SK-N-SH (cell line): ENCODE measurements at regions not wholly inside any gene's neighbourhood (a gene's known extent, or its start where the extent isn't known, plus 50 kb on each side); places are given as distances from the start of the nearest gene placed in this dataset.

ENCODE experiments used
- CTCF ChIA-PET: fragments of 300-600, 350-600 bp; formaldehyde crosslinking; extraction: SDS; loops from one replicate; lab custom pipeline; 2021; lab: Yijun Ruan, JAX
- POLR2A ChIA-PET: fragments of 350-600 bp; sonication (Branson Sonifier 250); formaldehyde crosslinking; extraction: SDS; loops from one replicate; lab custom pipeline; 2020; ENCODE audit warnings: antibody characterized with exemption, inconsistent platforms; lab: Yijun Ruan, JAX
- DNase-seq: peaks from one replicate; pipeline ENCODE4 v3.0.0; 2012
- H2AFZ ChIP-seq: fragments of 200-600 bp; sonication (generic); 2 replicates; pipeline ENCODE4 v1.8.1; 2016; ENCODE audit warnings: antibody characterized with exemption, mild to moderate bottlenecking, low read depth
- H3F3A ChIP-seq: fragments of 200-600 bp; sonication (generic); replicated peaks from 2 replicates; pipeline ENCODE3; 2016; ENCODE audit warnings: antibody characterized with exemption, mild to moderate bottlenecking; ENCODE audit not compliant: insufficient read depth
- H3K27ac ChIP-seq, 2 experiments: fragments of 200-500 bp in 1 of 2; fragments of 200-600 bp in 1 of 2; sonication (Bioruptor generic) in 1 of 2; sonication (generic), shearing (Covaris generic) in 1 of 2; 2 replicates each; pipeline versions ENCODE4 v1.5.1 to v1.6.1; 2014 to 2016; ENCODE audit warnings: low read depth in 2 of 2, inconsistent platforms in 1 of 2, low read length in 1 of 2, mild to moderate bottlenecking in 1 of 2, mixed read lengths in 1 of 2
- H3K27me3 ChIP-seq: fragments of 200-600 bp; sonication (generic), shearing (Covaris generic); 2 replicates; pipeline ENCODE4 v1.6.1; 2016; ENCODE audit warnings: mixed run types; ENCODE audit not compliant: insufficient read depth
- H3K36me3 ChIP-seq, 2 experiments: fragments of 200-500 bp in 1 of 2; fragments of 200-600 bp in 1 of 2; sonication (Bioruptor generic) in 1 of 2; sonication (generic) in 1 of 2; replicated peaks in 1 of 2; 2 replicates each; pipeline versions ENCODE3 to v1.5.1; 2014 to 2016; ENCODE audit warnings: low read length in 1 of 2, mild to moderate bottlenecking in 1 of 2; ENCODE audit not compliant: insufficient read depth in 2 of 2, control insufficient read depth in 1 of 2
- H3K4me1 ChIP-seq, 2 experiments: fragments of 200-500 bp in 1 of 2; fragments of 200-600 bp in 1 of 2; sonication (Bioruptor generic) in 1 of 2; sonication (generic), shearing (Covaris generic) in 1 of 2; 2 replicates each; pipeline versions ENCODE4 v1.5.1 to v1.6.1; 2014 to 2016; ENCODE audit warnings: low read depth in 1 of 2, low read length in 1 of 2, mixed run types in 1 of 2; ENCODE audit not compliant: insufficient read depth in 2 of 2, control insufficient read depth in 1 of 2
- H3K4me2 ChIP-seq: fragments of 200-600 bp; sonication (generic), shearing (Covaris generic); 2 replicates; pipeline ENCODE4 v1.6.1; 2017; ENCODE audit warnings: mixed run types
- H3K4me3 ChIP-seq, 2 experiments: fragments of 200-500 bp in 1 of 2; fragments of 200-600 bp in 1 of 2; sonication (Bioruptor generic) in 1 of 2; sonication (generic), shearing (Covaris generic) in 1 of 2; 2 replicates each; pipeline versions ENCODE4 v1.5.1 to v1.8.1; 2014 to 2016; ENCODE audit warnings: low read depth in 2 of 2, inconsistent platforms in 1 of 2, low read length in 1 of 2, mild to moderate bottlenecking in 1 of 2, mixed read lengths in 1 of 2, moderate library complexity in 1 of 2
- H3K79me2 ChIP-seq: fragments of 200-600 bp; sonication (generic); 2 replicates; pipeline ENCODE4 v1.8.1; 2017; ENCODE audit warnings: mild to moderate bottlenecking; ENCODE audit not compliant: insufficient read depth
- H3K9ac ChIP-seq: fragments of 200-600 bp; sonication (generic); 2 replicates; pipeline ENCODE4 v1.6.1; 2017; ENCODE audit warnings: mixed run types
- H3K9me2 ChIP-seq: fragments of 200-600 bp; sonication (generic); 2 replicates; pipeline ENCODE4 v1.6.1; 2017; ENCODE audit warnings: mixed run types
- H3K9me3 ChIP-seq: fragments of 200-600 bp; sonication (generic); 2 replicates; pipeline ENCODE4 v1.6.1; 2017; ENCODE audit warnings: mixed run types, mild to moderate bottlenecking, moderate library complexity
- H4K20me1 ChIP-seq: fragments of 200-600 bp; sonication (generic); 2 replicates; pipeline ENCODE4 v1.6.1; 2017; ENCODE audit warnings: mild to moderate bottlenecking, mixed run types; ENCODE audit not compliant: insufficient read depth
- CHD2 ChIP-seq: fragments of 150-350 bp; IDR thresholded peaks from 2 replicates; pipeline ENCODE4 v1.6.1; 2018; ENCODE audit warnings: low read length; ENCODE audit not compliant: partially characterized antibody
- ELF1 ChIP-seq: IDR thresholded peaks from 2 replicates; pipeline ENCODE4 v1.4.0; 2012
- EP300 ChIP-seq, 2 experiments: IDR thresholded peaks; 2 replicates each; pipeline versions ENCODE4 v1.4.0 to v1.6.1; 2012; ENCODE audit warnings: borderline replicate concordance in 1 of 2, low read depth in 1 of 2, low read length in 1 of 2
- EZH2phosphoT487 ChIP-seq: fragments of 200-600 bp; sonication (generic); IDR thresholded peaks from 2 replicates; pipeline ENCODE4 v1.6.1; 2017; ENCODE audit warnings: low read depth, mixed run types, mild to moderate bottlenecking, antibody characterized with exemption, moderate library complexity, borderline replicate concordance
- FOSL2 ChIP-seq: IDR thresholded peaks from 2 replicates; pipeline ENCODE4 v1.4.0; 2012; ENCODE audit warnings: low read depth, mild to moderate bottlenecking, moderate library complexity, borderline replicate concordance
- FOXJ3 ChIP-seq: sonication (generic); formaldehyde crosslinking; IDR thresholded peaks from 2 replicates; pipeline ENCODE4 v1.5.1; 2020; ENCODE audit warnings: mild to moderate bottlenecking, missing genetic modification reagents
- GATA2 ChIP-seq: sonication (generic); formaldehyde crosslinking; IDR thresholded peaks from 2 replicates; pipeline ENCODE4 v1.5.0; 2020; ENCODE audit warnings: mild to moderate bottlenecking, missing genetic modification reagents
- IRF3 ChIP-seq: fragments of 150-350 bp; IDR thresholded peaks from 2 replicates; pipeline ENCODE4 v1.6.1; 2016; ENCODE audit warnings: mild to moderate bottlenecking, low read depth, low read length
- JUND ChIP-seq: IDR thresholded peaks from 2 replicates; pipeline ENCODE4 v1.4.0; 2012
- MAX ChIP-seq: IDR thresholded peaks from 2 replicates; pipeline ENCODE4 v1.4.0; 2012; ENCODE audit warnings: low read depth
- MXI1 ChIP-seq: IDR thresholded peaks from 2 replicates; pipeline ENCODE4 v1.6.1; 2012; ENCODE audit warnings: mild to moderate bottlenecking, low read depth, low read length, improper control_type of control experiment
- NFIC ChIP-seq: IDR thresholded peaks from 2 replicates; pipeline ENCODE4 v1.4.0; 2012; ENCODE audit warnings: borderline replicate concordance
- NRF1 ChIP-seq: IDR thresholded peaks from 2 replicates; pipeline ENCODE4 v1.6.1; 2012; ENCODE audit warnings: low read depth, mild to moderate bottlenecking, low read length
- PBX3 ChIP-seq: IDR thresholded peaks from 2 replicates; pipeline ENCODE4; 2012
- POLR2AphosphoS5 ChIP-seq: IDR thresholded peaks from 2 replicates; pipeline ENCODE4 v1.6.1; 2012; ENCODE audit warnings: low read depth, low read length
- RAD21 ChIP-seq: IDR thresholded peaks from 2 replicates; pipeline ENCODE4 v1.6.1; 2012; ENCODE audit warnings: mild to moderate bottlenecking, low read length
- RCOR1 ChIP-seq: fragments of 150-350 bp; IDR thresholded peaks from 2 replicates; pipeline ENCODE4 v1.6.1; 2017; ENCODE audit warnings: antibody characterized with exemption, low read length
- RFX5 ChIP-seq: IDR thresholded peaks from 2 replicates; pipeline ENCODE4 v1.6.1; 2012; ENCODE audit warnings: mild to moderate bottlenecking, improper control_type of control experiment, low read length
- TCF12 ChIP-seq: IDR thresholded peaks from 2 replicates; pipeline ENCODE4 v1.4.0; 2012
- TEAD4 ChIP-seq: IDR thresholded peaks from 2 replicates; pipeline ENCODE4 v1.4.0; 2012; ENCODE audit warnings: mild to moderate bottlenecking, borderline replicate concordance; ENCODE audit not compliant: insufficient read depth
- USF1 ChIP-seq: IDR thresholded peaks from 2 replicates; pipeline ENCODE4 v1.4.0; 2012; ENCODE audit warnings: low read depth, borderline replicate concordance
- USF2 ChIP-seq: fragments of 150-350 bp; IDR thresholded peaks from 2 replicates; pipeline ENCODE4 v1.6.1; 2017; ENCODE audit warnings: antibody characterized with exemption, low read length, low read depth, borderline replicate concordance
- WGBS: methylation state at CpG from one replicate; pipeline ENCODE4 v1.1.6; 2017; ENCODE audit warnings: low lambda C conversion rate; 5-methylcytosine and 5-hydroxymethylcytosine counted together

GRCh38 chr18:43875511-43875910 lies 598.2 kb upstream of the SYT4 start (continued):
- TF ChIP-seq IRF3 (no peak), USF2 (no peak)

GRCh38 chr18:43876286-43876685 lies 599.0 kb upstream of the SYT4 start:
- no peaks in the 10 kb centered on the region for H3K27me3 ChIP-seq
- ChIA-PET CTCF (interaction anchor here (0.5 to 1.4 kb wide), 3 partner anchors 10 to 438 kb away, joined by 3 read pairs; no protein-coding TSS in a partner anchor), POLR2A (no interaction called here)
- H3K4me3 ChIP-seq = peak overlapping the region in 1 of 2 experiments; percentile 21; a peak in 1 of 4 replicates
- H2AFZ ChIP-seq = peak overlapping the region; percentile 50; the same call in 1 of the 2 replicates
- H3K4me2 ChIP-seq = peak overlapping the region; percentile 55; the same call in 1 of the 2 replicates
- peaks cover 15 to 31% of the 10 kb centered on the region in 2 experiments; a peak in 3 of 4 replicates for H3K4me1 ChIP-seq
- no peaks in the 10 kb centered on the region for H3K9me2 ChIP-seq
- peak; percentile 53 for DNase-seq
- 9% methylated on average over 4 of the region's 4 CpGs for WGBS
- H4K20me1 ChIP-seq = no peaks in the 10 kb centered on the region
- peak overlapping the region; percentile 60 to 98 for H3K27ac ChIP-seq
- H3K36me3 ChIP-seq = no peaks in the 10 kb centered on the region
- H3K79me2 ChIP-seq = no peaks in the 10 kb centered on the region
- peaks cover 9% of the 10 kb centered on the region for H3F3A ChIP-seq
- H3K9ac ChIP-seq = no peak overlapping the region
- peak; percentile 84 to 92 for TF ChIP-seq EP300 (IDR thresholded peaks at IDR 0.05; ENCODE audit: borderline replicate concordance in 1 of 2, low read depth in 1 of 2, low read length in 1 of 2)
- TF ChIP-seq ELF1 = no peak
- TF ChIP-seq POLR2AphosphoS5 = peak; percentile 51; the same call in 1 of the 2 replicates
- peak; percentile 38; the same call in 1 of the 2 replicates for TF ChIP-seq MAX
- peak; percentile 79 for TF ChIP-seq GATA2 (CRISPR knock-in tag)
- TF ChIP-seq RAD21 = 0 out of 2 replicates have a peak, but pooled peaks have one; percentile 28
- peak; percentile 96 for TF ChIP-seq RCOR1
- peak; percentile 78 for TF ChIP-seq FOXJ3
- no peak for TF ChIP-seq USF1
- TF ChIP-seq MXI1 = 0 out of 2 replicates have a peak, but pooled peaks have one; percentile 44
- TF ChIP-seq TCF12 = peak; percentile 96
- TF ChIP-seq RFX5 = no peak
- TF ChIP-seq PBX3 = peak; percentile 80
- peak; percentile 43; the same call in 1 of the 2 replicates for TF ChIP-seq JUND
- TF ChIP-seq NRF1 = no peak
- TF ChIP-seq NFIC = peak; percentile 80
- TF ChIP-seq CHD2 = peak; percentile 82
- TF ChIP-seq EZH2phosphoT487 = no peak
- peak; percentile 18; the same call in 1 of the 2 replicates for TF ChIP-seq FOSL2
- TF ChIP-seq TEAD4 = peak; percentile 70
- TF ChIP-seq, all 33 proteins: peak for 15
- H3K9me3 ChIP-seq = no peaks in the 10 kb centered on the region
